ENCODE measurements at regions not wholly inside any gene's neighbourhood (a gene's known extent, or its start where the extent isn't known, plus 50 kb on each side); places are given as distances from the start of the nearest gene placed in this dataset.

GRCh38 chr9:21747175-21747574 is 55.3 kb upstream of the MTAP start:
- Histone ChIP-seq H3K4me1 (ENCODE audit: insufficient read depth, low read length) (no peaks in the 10 kb centered on the region), H3K27me3 (ENCODE audit: control insufficient read depth in 1 of 2, insufficient read depth in 2 of 2, low read length in 2 of 2) (no peaks in the 10 kb centered on the region), H3K4me3 (ENCODE audit: low read depth in 1 of 2, low read length in 2 of 2) (no peak overlapping the region), H3K27ac (ENCODE audit: low read depth, low read length) (no peak overlapping the region), H3K36me3 (ENCODE audit: insufficient read depth, low read length) (no peaks in the 10 kb centered on the region), H3K9ac (ENCODE audit: low read length) (no peak overlapping the region), H3K9me3 (ENCODE audit: low read length) (no peaks in the 10 kb centered on the region)

DNA sequence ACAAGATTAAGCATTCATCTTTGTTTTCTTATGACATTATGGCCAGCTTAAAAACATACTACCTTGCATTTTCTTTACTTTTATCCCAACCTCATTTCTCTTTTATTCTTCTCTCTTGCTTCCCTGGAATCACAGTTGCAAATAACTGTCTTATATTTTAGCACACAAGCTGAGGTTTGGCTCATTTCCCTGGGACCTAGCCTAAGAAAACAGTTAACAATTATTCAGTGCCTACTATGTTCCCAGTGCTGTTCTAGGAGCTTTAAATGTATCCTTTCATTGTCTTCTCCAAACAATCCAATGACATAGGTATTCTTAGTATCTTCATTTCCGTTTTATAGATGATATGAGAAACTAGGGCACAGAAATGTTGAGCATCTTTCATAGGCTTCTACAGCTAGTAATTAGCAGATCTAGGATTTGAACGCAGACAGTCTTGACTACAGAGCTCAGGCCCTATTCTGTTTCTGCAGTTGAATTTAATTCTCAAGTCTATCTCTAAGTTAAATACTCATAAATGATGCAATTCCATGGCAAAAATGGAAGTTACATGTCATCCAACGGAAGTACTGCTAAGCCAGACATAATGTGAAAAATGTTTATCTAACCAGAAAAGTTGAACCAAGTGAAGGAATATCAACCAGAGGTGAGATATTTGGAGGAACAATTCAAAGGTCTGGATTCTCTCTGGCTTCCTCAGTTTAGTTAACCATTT is 52.3 kb upstream of the MTAP start:
- no peak overlapping the region for H3K27ac ChIP-seq (ENCODE audit: low read depth, low read length)

GRCh38 chr9:21751998-21752397 is 50.4 kb upstream of the MTAP start:
- H3K4me1 ChIP-seq (ENCODE audit: insufficient read depth, low read length): no peaks in the 10 kb centered on the region
- H3K36me3 ChIP-seq (ENCODE audit: insufficient read depth, low read length): no peaks in the 10 kb centered on the region
- no peaks in the 10 kb centered on the region for H3K27me3 ChIP-seq (ENCODE audit: control insufficient read depth in 1 of 2, insufficient read depth in 2 of 2, low read length in 2 of 2)
- no peaks in the 10 kb centered on the region for H3K9me3 ChIP-seq (ENCODE audit: low read length)
- H3K4me3 ChIP-seq (ENCODE audit: low read depth in 1 of 2, low read length in 2 of 2): no peak overlapping the region
- H3K9ac ChIP-seq (ENCODE audit: low read length): no peak overlapping the region
- H3K27ac ChIP-seq (ENCODE audit: low read depth, low read length): no peak overlapping the region

More for the DNA sequence above, 52.3 kb upstream of the MTAP start:
- Histone ChIP-seq H3K9me3 (ENCODE audit: low read length) (no peaks in the 10 kb centered on the region), H3K36me3 (ENCODE audit: insufficient read depth, low read length) (no peaks in the 10 kb centered on the region), H3K4me3 (ENCODE audit: low read depth in 1 of 2, low read length in 2 of 2) (no peak overlapping the region), H3K4me1 (ENCODE audit: insufficient read depth, low read length) (no peaks in the 10 kb centered on the region), H3K27me3 (ENCODE audit: control insufficient read depth in 1 of 2, insufficient read depth in 2 of 2, low read length in 2 of 2) (no peaks in the 10 kb centered on the region), H3K9ac (ENCODE audit: low read length) (no peak overlapping the region)
